IPS-20b (cell line): ENCODE measurements at regions not wholly inside any gene's neighbourhood (a gene's known extent, or its start where the extent isn't known, plus 50 kb on each side); places are given as distances from the start of the nearest gene placed in this dataset.

ENCODE experiments used
- H3K27ac ChIP-seq: one replicate; pipeline ENCODE4 v1.5.1; 2013; ENCODE audit warnings: low read length
- H3K27me3 ChIP-seq: 2 replicates; pipeline ENCODE4 v1.6.1; 2013; ENCODE audit warnings: mild to moderate bottlenecking, low read length, inconsistent platforms; ENCODE audit not compliant: insufficient read depth
- H3K36me3 ChIP-seq: 2 replicates; pipeline ENCODE4 v1.6.1; 2013; ENCODE audit warnings: low read depth, mild to moderate bottlenecking, inconsistent platforms, low read length, moderate library complexity; ENCODE audit not compliant: insufficient read depth
- H3K4me1 ChIP-seq: 2 replicates; pipeline ENCODE4 v1.6.1; 2013; ENCODE audit warnings: mild to moderate bottlenecking, control low read depth, inconsistent platforms, low read length, moderate library complexity; ENCODE audit not compliant: insufficient read depth
- H3K4me3 ChIP-seq: 2 replicates; pipeline ENCODE4 v1.5.1; 2013; ENCODE audit warnings: mild to moderate bottlenecking, low read length, inconsistent platforms
- H3K9ac ChIP-seq: 2 replicates; pipeline ENCODE4 v1.6.1; 2013; ENCODE audit warnings: low read depth, mild to moderate bottlenecking, inconsistent platforms, low read length, moderate library complexity
- H3K9me3 ChIP-seq: 2 replicates; pipeline ENCODE4 v1.6.1; 2013; ENCODE audit warnings: mild to moderate bottlenecking, low read depth, low read length, inconsistent platforms; ENCODE audit not compliant: insufficient read depth

- H3K9ac ChIP-seq, result no peak overlapping the region
- no peaks in the 10 kb centered on the region for H3K9me3 ChIP-seq
- no peaks in the 10 kb centered on the region for H3K27me3 ChIP-seq
- no peaks in the 10 kb centered on the region for H3K36me3 ChIP-seq
- H3K4me1 ChIP-seq, result no peaks in the 10 kb centered on the region
- no peak overlapping the region for H3K27ac ChIP-seq
- no peak overlapping the region for H3K4me3 ChIP-seq
These were observed 62.7 kb upstream of the GALNT5 start for GRCh38 chr2:157194844-157195243.

- Histone ChIP-seq H3K36me3 (no peaks in the 10 kb centered on the region), H3K4me3 (no peak overlapping the region), H3K9me3 (no peaks in the 10 kb centered on the region), H3K9ac (no peak overlapping the region), H3K4me1 (no peaks in the 10 kb centered on the region), H3K27me3 (no peaks in the 10 kb centered on the region), H3K27ac (no peak overlapping the region)
These were observed 60.5 kb upstream of the GALNT5 start for GRCh38 chr2:157196956-157197355.

GRCh38 chr2:157197848-157198247 lies 59.7 kb upstream of the GALNT5 start:
- Histone ChIP-seq H3K4me1 (no peaks in the 10 kb centered on the region), H3K9ac (no peak overlapping the region), H3K27me3 (no peaks in the 10 kb centered on the region), H3K9me3 (no peaks in the 10 kb centered on the region), H3K27ac (no peak overlapping the region), H3K4me3 (no peak overlapping the region), H3K36me3 (no peaks in the 10 kb centered on the region)

- Histone ChIP-seq H3K9me3 (no peaks in the 10 kb centered on the region), H3K27ac (no peak overlapping the region), H3K4me1 (no peaks in the 10 kb centered on the region), H3K27me3 (no peaks in the 10 kb centered on the region), H3K36me3 (no peaks in the 10 kb centered on the region), H3K4me3 (no peak overlapping the region), H3K9ac (no peak overlapping the region)
These were observed 53.9 kb upstream of the GALNT5 start for GRCh38 chr2:157203651-157204050.

- Histone ChIP-seq H3K9me3 (no peaks in the 10 kb centered on the region), H3K27ac (no peak overlapping the region), H3K4me1 (no peaks in the 10 kb centered on the region), H3K36me3 (no peaks in the 10 kb centered on the region), H3K9ac (no peak overlapping the region), H3K27me3 (no peaks in the 10 kb centered on the region), H3K4me3 (no peak overlapping the region)
These were observed 53.1 kb upstream of the GALNT5 start for GRCh38 chr2:157204401-157204800.

- Histone ChIP-seq H3K36me3 (no peaks in the 10 kb centered on the region), H3K9me3 (no peaks in the 10 kb centered on the region), H3K4me1 (no peaks in the 10 kb centered on the region), H3K9ac (no peak overlapping the region), H3K27ac (no peak overlapping the region), H3K4me3 (no peak overlapping the region), H3K27me3 (no peaks in the 10 kb centered on the region)
These were observed 50.6 kb upstream of the GALNT5 start for GRCh38 chr2:157206916-157207315.
